DOHH2 (cell line): ENCODE measurements at regions not wholly inside any gene's neighbourhood (a gene's known extent, or its start where the extent isn't known, plus 50 kb on each side); places are given as distances from the start of the nearest gene placed in this dataset.

Experiments used
- H3F3A ChIP-seq: fragments of 200-600 bp; sonication (generic), shearing (Covaris generic); 2 replicates; pipeline ENCODE4 v1.6.0; 2016; ENCODE audit warnings: antibody characterized with exemption, mild to moderate bottlenecking; ENCODE audit not compliant: control insufficient read depth, insufficient read depth
- H3K27ac ChIP-seq: fragments of 200-600 bp; sonication (generic); 2 replicates; pipeline ENCODE4 v1.5.1; 2014; ENCODE audit warnings: low read depth, mild to moderate bottlenecking, low read length, moderate library complexity
- H3K27me3 ChIP-seq: fragments of 200-600 bp; sonication (generic); 2 replicates; pipeline ENCODE4 v1.6.1; 2014; ENCODE audit warnings: mild to moderate bottlenecking, low read length, mixed read lengths; ENCODE audit not compliant: control insufficient read depth
- H3K36me3 ChIP-seq: fragments of 200-600 bp; sonication (generic); 2 replicates; pipeline ENCODE4 v1.6.1; 2014; ENCODE audit warnings: mild to moderate bottlenecking, low read length, moderate library complexity, mixed read lengths; ENCODE audit not compliant: control insufficient read depth
- H3K4me1 ChIP-seq: fragments of 200-600 bp; sonication (generic); 2 replicates; pipeline ENCODE4 v1.6.1; 2014; ENCODE audit warnings: mild to moderate bottlenecking, low read length, mixed read lengths; ENCODE audit not compliant: control insufficient read depth
- H3K4me2 ChIP-seq: fragments of 200-600 bp; sonication (generic); 2 replicates; pipeline ENCODE4 v1.6.0; 2014; ENCODE audit warnings: mild to moderate bottlenecking, low read length, moderate library complexity
- H3K4me3 ChIP-seq: fragments of 200-600 bp; sonication (generic); 2 replicates; pipeline ENCODE4 v1.5.1; 2014; ENCODE audit warnings: mild to moderate bottlenecking, low read length, mixed read lengths
- H3K79me2 ChIP-seq: fragments of 200-600 bp; sonication (generic); 2 replicates; pipeline ENCODE4 v1.6.1; 2014; ENCODE audit warnings: mild to moderate bottlenecking, low read length, mixed read lengths; ENCODE audit not compliant: control insufficient read depth
- H3K9me2 ChIP-seq: fragments of 200-600 bp; sonication (generic); replicated peaks from 2 replicates; pipeline ENCODE4 v1.6.1; 2014; ENCODE audit warnings: mild to moderate bottlenecking, low read length, mixed read lengths; ENCODE audit not compliant: control insufficient read depth
- H3K9me3 ChIP-seq: fragments of 200-600 bp; sonication (generic); 2 replicates; pipeline ENCODE4 v1.6.1; 2014; ENCODE audit warnings: antibody characterized with exemption, low read length, mixed read lengths; ENCODE audit not compliant: control insufficient read depth, insufficient read depth
- H4K20me1 ChIP-seq: fragments of 200-600 bp; sonication (generic); 2 replicates; pipeline ENCODE4 v1.6.0; 2014; ENCODE audit warnings: low read depth, mild to moderate bottlenecking, antibody characterized with exemption, low read length, moderate library complexity; ENCODE audit not compliant: control insufficient read depth, insufficient read depth
- EZH2phosphoT487 ChIP-seq: fragments of 200-600 bp; sonication (generic); IDR thresholded peaks from 2 replicates; pipeline ENCODE4 v1.6.1; 2017; ENCODE audit warnings: borderline replicate concordance, mild to moderate bottlenecking, antibody characterized with exemption, low read length, moderate library complexity, mixed read lengths
- TF ChIP-seq, protein P1 (sequence below): fragments of 200-600 bp; sonication (generic); IDR thresholded peaks from one replicate; pipeline ENCODE4 v1.5.1; 2014; ENCODE audit warnings: antibody characterized with exemption, mild to moderate bottlenecking, low read depth, low read length; ENCODE audit not compliant: poor library complexity, severe bottlenecking

DNA sequence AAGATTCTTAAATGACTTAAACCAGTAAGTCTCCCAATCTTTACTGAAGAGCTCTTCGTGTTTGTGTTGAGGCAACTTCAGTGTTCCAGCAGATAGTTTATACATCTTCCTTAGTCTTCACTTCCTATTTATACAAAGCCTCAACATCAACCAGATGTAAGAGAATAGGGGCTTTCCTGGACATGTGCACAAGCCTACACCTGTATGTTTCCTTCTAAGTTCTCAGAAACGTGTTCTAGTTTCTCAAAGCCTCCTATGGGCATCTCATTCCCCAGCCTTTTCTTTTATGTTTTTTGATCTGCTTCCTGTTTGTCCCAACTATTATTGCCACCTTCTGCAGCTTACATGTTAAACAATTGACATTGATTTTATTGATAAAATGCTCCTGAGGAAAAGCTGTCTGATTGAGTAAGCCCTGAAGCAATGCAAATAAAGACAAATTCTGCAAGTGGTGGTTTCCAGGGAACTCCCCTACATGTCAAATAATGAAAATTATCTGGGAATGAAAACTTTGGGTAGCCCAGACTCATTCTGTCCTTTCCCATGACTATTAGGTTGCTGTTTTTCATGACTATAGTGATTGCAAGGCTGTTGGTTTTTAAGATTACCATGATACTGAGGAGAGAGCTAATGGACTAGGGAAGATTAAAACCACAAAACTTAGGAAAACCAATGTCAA lies 663.3 kb upstream of the ACVR2A start:
- Histone ChIP-seq H3K9me2 (no peaks in the 10 kb centered on the region), H3K36me3 (no peaks in the 10 kb centered on the region), H3K27me3 (no peaks in the 10 kb centered on the region), H3K27ac (no peak overlapping the region), H3K4me3 (peak overlapping the region; percentile 10; the same call in 1 of the 2 replicates), H3K79me2 (no peaks in the 10 kb centered on the region), H3K4me2 (peak overlapping the region; percentile 19; the same call in 1 of the 2 replicates), H3F3A (no peaks in the 10 kb centered on the region), H3K4me1 (peaks cover 13% of the 10 kb centered on the region), H3K9me3 (no peaks in the 10 kb centered on the region; the same call in 1 of the 2 replicates), H4K20me1 (no peaks in the 10 kb centered on the region)
- TF ChIP-seq, protein P1, sequence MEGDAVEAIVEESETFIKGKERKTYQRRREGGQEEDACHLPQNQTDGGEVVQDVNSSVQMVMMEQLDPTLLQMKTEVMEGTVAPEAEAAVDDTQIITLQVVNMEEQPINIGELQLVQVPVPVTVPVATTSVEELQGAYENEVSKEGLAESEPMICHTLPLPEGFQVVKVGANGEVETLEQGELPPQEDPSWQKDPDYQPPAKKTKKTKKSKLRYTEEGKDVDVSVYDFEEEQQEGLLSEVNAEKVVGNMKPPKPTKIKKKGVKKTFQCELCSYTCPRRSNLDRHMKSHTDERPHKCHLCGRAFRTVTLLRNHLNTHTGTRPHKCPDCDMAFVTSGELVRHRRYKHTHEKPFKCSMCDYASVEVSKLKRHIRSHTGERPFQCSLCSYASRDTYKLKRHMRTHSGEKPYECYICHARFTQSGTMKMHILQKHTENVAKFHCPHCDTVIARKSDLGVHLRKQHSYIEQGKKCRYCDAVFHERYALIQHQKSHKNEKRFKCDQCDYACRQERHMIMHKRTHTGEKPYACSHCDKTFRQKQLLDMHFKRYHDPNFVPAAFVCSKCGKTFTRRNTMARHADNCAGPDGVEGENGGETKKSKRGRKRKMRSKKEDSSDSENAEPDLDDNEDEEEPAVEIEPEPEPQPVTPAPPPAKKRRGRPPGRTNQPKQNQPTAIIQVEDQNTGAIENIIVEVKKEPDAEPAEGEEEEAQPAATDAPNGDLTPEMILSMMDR, result no peak

DNA sequence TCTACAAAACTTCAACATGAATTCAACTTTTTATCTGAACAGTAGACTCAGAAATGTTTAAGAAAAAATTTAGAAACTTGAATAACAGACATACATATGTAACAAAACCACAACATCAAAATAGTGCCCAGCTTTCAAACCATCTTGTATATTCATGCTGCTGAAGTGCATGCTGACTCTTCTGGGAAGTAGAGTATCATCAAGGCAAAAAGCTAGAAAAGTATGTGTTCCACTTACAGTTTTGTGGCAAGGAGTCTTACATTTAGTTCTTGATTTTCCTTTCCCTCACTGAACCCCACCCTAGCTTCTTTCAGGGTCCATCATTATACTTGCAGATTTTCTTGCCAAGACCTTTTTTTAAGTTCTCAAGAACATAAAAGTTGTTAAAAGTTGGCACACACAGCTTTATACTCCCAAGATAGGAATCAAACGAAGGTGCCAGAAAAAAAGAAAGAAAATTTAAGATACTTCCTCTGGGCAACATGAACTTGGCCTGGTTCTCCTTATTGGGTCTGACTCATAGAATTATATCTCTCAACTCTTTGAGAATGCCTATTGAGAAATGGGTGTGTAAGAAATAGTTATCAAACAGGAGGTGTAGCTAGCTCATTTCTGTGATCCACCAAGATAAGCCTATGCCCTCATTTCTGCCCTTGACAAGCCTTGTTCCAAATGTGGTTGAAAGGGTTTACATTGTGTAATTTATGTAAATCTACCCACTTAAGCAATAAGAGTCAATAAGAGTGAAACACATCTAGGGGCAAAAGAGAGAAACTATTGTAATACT lies 667.6 kb upstream of the ACVR2A start:
- no peaks in the 10 kb centered on the region for H3K27me3 ChIP-seq
- no peaks in the 10 kb centered on the region for H3F3A ChIP-seq
- no peaks in the 10 kb centered on the region for H3K79me2 ChIP-seq
- H3K4me3 ChIP-seq, result no peak overlapping the region
- no peaks in the 10 kb centered on the region for H3K9me3 ChIP-seq
- no peaks in the 10 kb centered on the region for H4K20me1 ChIP-seq
- H3K9me2 ChIP-seq, result no peaks in the 10 kb centered on the region
- no peak for TF ChIP-seq EZH2phosphoT487
- TF ChIP-seq, protein P1, result no peak
- no peak overlapping the region for H3K27ac ChIP-seq
- H3K4me1 ChIP-seq, result peaks cover 13% of the 10 kb centered on the region
- no peaks in the 10 kb centered on the region for H3K36me3 ChIP-seq
- H3K4me2 ChIP-seq, result no peak overlapping the region

DNA sequence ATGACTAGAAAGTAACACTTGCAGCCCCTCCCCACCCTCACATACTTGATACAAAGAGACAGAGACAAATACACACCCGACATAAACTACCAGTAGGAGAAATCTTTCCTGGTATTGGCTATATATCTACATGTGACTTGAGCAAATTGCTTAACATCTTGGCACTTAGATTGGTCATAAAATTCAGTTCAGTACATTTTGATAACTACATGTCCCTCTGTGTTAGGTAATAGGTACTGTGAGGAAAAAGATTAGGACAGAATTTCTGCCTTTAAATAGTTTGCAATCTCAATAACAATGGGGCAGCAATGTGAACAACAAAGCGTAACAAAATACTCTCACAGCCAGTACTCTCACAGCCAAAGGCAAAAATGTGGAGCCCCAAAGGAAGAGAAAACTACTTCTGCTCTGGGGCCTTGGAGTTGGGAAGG lies 670.0 kb upstream of the ACVR2A start:
- H3K9me3 ChIP-seq, result no peaks in the 10 kb centered on the region
- H3K9me2 ChIP-seq, result no peaks in the 10 kb centered on the region
- no peak overlapping the region for H3K4me2 ChIP-seq
- H3K36me3 ChIP-seq, result no peaks in the 10 kb centered on the region
- H3F3A ChIP-seq, result no peaks in the 10 kb centered on the region
- no peak overlapping the region for H3K27ac ChIP-seq
- TF ChIP-seq, protein P1, result no peak
- TF ChIP-seq EZH2phosphoT487, result no peak
- H4K20me1 ChIP-seq, result no peaks in the 10 kb centered on the region
- no peaks in the 10 kb centered on the region for H3K27me3 ChIP-seq
- no peaks in the 10 kb centered on the region for H3K79me2 ChIP-seq
- H3K4me3 ChIP-seq, result no peak overlapping the region
- no peaks in the 10 kb centered on the region for H3K4me1 ChIP-seq
